MG63 (cell line): ENCODE measurements at regions not wholly inside any gene's neighbourhood (a gene's known extent, or its start where the extent isn't known, plus 50 kb on each side); places are given as distances from the start of the nearest gene placed in this dataset.

Experiments
- DNase-seq: peaks from one replicate; pipeline ENCODE4 v3.0.0-alpha.2; 2020
- H3K27me3 ChIP-seq: fragments of 250-450 bp; sonication (Bioruptor Pico); 2 replicates; pipeline ENCODE4 v1.5.1; 2020; ENCODE audit warnings: mild to moderate bottlenecking, moderate library complexity
- H3K36me3 ChIP-seq: fragments of 250-450 bp; sonication (Bioruptor Pico); 2 replicates; pipeline ENCODE4 v1.5.1; 2020; ENCODE audit warnings: mild to moderate bottlenecking, moderate library complexity
- H3K4me3 ChIP-seq: fragments of 250-450 bp; sonication (Bioruptor Pico); 2 replicates; pipeline ENCODE4 v1.5.1; 2020; ENCODE audit warnings: mild to moderate bottlenecking, moderate library complexity
- H3K9me3 ChIP-seq: fragments of 250-450 bp; sonication (Bioruptor Pico); 2 replicates; pipeline ENCODE4 v1.5.1; 2020; ENCODE audit warnings: mild to moderate bottlenecking, moderate library complexity

DNA sequence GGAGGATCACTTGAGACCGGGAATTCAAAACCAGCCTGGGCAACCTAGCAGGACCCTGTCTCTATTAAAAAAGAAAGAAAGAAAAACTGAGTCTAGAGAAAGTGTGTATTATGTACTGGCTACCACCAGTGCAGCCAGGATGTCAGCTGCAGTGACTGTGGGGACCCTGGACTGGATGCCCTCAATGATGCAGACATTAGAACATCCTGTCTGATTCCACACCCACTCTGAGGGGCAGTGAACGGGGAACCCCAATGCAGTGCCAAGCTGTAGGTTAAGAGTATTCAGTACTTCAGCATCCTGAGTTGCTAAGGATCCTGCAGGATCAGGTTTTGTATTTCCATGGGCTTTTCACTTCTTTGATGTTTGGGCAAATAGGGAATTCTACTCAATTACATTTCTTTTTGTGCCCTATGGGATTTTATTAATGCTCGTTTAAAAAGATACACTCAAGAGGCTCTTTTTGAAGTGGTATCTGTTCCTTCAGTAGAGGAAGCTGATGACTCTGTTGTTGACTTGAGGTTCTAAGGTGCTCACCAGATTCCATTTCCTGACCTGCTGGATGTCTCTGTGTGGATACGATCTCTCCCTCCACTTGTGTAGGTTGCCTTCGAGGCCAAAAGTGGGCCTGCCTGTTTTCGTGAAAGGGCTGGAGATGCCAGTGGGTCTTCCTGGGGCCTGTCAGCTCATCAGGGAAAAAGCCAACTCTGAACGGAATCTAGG is 85.9 kb upstream of the CLCN4 start:
- Histone ChIP-seq H3K36me3 (no peaks in the 10 kb centered on the region), H3K27me3 (no peaks in the 10 kb centered on the region), H3K4me3 (no peak overlapping the region), H3K9me3 (no peaks in the 10 kb centered on the region)
- no peak for DNase-seq

DNA sequence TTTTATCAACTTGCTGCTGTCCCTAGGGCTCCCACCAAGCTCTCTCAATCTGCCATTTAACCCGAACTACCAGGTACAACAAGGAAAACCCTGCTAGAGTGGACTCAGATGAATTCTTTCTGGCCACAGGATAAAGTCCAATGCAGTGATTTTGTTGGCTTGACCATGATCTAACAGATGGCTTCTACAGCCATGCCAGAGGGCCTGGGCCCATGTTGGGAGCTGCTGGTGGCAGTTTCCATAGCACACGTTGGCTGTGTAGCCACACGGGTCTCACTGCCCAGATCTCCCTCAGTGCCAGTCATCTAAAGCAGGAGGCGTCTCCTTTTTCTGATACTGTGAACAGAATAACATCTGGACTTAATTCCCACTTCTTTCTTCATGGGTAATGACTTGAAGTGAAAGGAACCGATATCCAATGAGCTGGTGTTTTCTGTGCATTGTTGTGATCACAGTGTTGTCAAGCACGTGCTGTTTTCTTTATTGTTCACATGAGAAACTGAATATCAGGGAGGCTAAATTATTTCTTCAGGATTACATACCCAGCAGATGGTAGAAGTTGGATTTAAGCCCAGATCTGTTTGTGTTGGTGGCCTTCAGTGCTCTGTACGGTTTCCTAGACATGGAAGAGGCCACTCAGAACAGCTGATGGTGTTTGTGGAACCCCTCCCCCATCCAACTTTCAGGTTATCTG is 85.2 kb upstream of the CLCN4 start:
- no peak overlapping the region for H3K4me3 ChIP-seq
- H3K36me3 ChIP-seq = no peaks in the 10 kb centered on the region
- H3K9me3 ChIP-seq = no peaks in the 10 kb centered on the region
- H3K27me3 ChIP-seq = no peaks in the 10 kb centered on the region
- no peak for DNase-seq

DNA sequence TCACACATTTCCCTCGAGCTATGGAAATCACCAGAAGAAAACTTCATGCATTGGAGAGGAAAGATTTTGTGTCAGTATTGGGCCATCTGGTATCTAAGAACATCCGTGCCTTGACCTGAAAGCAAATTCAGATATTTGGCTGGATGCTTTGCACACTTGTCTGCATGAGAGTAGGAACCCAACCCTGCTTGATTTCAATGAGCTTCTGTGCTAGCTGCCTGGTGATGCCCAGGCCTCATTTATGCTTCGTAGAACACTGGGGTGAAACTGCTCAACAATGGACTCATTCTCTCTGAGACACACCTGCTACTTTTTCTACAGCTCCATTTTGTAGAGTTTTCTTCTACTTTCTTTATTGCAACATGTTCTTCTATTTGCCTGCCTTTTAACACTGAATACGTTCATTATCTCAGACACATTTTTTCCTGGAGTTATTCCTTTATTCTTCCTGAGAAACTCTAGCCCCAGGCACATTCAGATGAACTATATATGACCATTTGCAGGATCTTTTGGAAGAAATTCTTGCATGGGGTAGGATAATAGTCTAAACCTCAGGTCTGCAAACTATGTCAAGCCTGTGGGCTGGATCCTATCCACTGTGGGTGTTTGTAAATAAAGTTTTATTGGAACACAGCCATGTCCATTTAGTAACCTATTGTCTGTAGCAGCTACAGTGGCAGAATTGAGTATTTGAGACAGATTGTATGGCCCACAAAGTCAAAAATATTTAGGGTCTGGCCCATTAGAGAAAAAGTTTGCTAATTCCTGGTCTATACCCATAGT is 83.8 kb upstream of the CLCN4 start:
- Histone ChIP-seq H3K36me3 (no peaks in the 10 kb centered on the region), H3K4me3 (no peak overlapping the region), H3K9me3 (no peaks in the 10 kb centered on the region), H3K27me3 (no peaks in the 10 kb centered on the region)
- DNase-seq = no peak

DNA sequence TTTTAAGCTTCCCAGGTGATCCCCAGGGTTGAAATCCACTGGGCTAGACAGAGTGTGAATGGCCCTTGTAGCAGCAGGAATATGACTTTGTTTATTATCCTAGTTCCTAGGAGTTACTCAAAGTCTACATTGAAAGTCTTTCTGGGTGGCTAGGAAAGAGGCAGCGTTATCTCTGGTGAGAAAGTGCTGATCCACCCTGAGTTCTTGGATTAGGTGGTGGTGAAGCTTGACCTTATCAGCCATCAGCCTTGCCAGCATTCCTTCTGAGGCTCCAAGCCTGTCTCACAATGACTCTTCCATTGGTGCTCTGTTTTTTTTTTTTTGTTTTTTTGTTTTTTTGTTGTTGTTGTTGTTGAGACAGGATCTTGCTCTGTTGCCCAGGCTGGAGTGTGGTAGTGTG is 83.1 kb upstream of the CLCN4 start:
- Histone ChIP-seq H3K36me3 (no peaks in the 10 kb centered on the region), H3K4me3 (no peak overlapping the region), H3K27me3 (no peaks in the 10 kb centered on the region), H3K9me3 (no peaks in the 10 kb centered on the region)
- DNase-seq = no peak

DNA sequence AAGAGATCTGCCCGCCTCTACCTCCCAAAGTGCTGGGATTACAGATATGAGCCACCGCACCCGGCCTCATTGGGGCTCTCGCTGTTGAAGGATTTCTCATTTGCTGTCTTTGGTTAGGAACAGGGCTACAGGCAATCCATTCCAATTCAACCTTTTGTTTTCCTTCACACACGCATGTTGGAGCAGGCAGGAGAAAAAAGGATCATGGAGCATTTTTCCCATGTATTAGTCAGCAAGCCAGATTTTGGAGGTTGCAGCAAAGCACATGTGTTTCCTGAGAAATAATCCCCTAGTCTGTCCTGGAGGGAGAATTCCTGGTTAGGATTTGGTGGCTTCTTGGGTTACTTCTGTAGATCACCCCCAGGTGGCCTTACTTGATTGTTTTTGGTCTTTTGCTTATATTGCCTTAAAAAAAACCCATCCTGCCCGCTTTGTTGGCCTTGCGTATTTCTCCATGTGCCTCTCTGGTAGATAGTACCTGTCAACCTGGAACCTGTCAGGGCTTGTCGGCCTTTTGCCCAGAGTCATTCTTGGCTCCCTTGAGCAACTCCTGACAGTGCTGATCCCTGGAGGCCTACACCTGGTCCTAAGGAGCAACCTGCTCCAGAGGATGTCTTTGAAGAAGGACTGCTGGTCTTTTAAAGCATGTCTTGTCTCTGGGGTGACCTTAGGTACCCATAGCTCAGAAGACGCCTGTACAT is 82.4 kb upstream of the CLCN4 start:
- Histone ChIP-seq H3K36me3 (no peaks in the 10 kb centered on the region), H3K27me3 (no peaks in the 10 kb centered on the region), H3K9me3 (no peaks in the 10 kb centered on the region), H3K4me3 (no peak overlapping the region)
- DNase-seq = no peak

DNA sequence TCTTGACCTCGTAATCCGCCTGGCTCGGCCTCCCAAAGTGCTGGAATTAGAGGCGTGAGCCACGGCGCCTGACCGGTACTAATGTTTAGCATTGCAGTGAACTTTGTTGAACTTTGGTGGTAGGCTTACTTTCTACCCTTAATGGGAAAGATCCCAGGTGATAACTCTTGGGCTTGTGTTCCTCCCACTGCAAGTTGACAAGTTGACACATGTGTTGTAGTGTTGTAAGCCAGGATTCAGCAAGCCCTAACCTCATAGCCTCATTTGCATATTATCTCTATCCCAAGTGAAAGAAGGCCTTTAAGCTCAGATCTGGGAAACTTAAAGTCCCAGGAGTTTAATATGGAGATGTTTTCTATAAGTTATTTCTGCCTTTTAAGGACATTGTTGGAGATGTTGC is 80.0 kb upstream of the CLCN4 start:
- Histone ChIP-seq H3K27me3 (no peaks in the 10 kb centered on the region), H3K4me3 (no peak overlapping the region), H3K9me3 (no peaks in the 10 kb centered on the region), H3K36me3 (no peaks in the 10 kb centered on the region)
- DNase-seq = no peak

DNA sequence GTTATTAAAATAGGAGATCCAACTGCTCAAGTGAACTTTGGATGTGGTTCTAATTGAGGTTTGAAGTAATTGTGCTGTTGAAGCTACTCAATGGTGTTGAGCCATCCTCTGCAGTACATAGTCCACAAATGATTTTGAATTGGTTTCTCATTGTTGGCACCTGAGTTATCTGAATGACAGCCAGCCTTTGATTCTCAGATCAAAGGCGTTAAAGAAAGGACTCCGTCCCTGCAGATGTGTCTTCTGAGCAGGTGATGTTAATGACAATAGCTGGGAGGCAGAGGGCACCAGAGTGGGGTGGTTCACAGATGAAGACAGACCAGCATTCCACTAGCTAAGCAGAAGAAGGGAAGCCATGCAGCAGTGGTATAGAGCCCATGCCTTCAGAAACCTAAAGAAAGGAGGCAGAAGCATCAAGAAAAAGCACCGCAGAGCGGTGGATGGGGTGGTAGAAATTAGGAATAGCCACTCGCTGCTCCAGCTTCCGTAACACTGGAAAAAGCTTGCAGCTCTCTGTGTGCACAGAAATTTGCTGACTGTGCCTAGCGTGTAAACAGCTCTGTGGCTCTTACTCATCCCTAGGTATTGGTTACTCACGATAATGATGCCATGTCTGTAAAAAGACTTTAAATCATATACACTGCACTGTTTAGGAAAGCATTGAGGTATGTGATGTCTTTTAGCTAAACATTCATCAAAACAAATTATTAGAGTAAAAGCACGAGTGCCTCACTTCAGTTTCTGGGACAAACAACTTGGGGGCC is 79.2 kb upstream of the CLCN4 start:
- Histone ChIP-seq H3K27me3 (no peaks in the 10 kb centered on the region), H3K9me3 (no peaks in the 10 kb centered on the region), H3K4me3 (no peak overlapping the region), H3K36me3 (no peaks in the 10 kb centered on the region)
- peak; percentile 7 for DNase-seq

DNA sequence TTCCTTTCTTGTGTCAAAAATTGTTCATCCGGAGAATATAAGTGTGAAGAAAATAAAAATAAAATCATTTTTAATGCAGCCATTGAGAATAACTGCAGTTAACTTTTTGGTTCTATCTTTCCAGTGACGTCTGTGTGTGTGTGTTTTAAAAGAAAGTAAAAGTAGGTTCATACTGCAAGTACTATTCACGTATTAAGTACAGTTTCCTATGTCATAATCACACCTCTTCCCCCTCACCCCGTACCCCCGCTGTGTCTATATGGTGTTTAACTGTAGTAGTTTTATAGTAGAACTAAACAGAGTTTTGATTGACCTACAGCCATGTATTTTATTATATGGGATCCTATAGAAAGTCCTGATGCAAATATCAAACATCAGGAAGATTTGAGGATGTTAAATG is 78.5 kb upstream of the CLCN4 start:
- Histone ChIP-seq H3K4me3 (no peak overlapping the region), H3K36me3 (no peaks in the 10 kb centered on the region), H3K27me3 (no peaks in the 10 kb centered on the region), H3K9me3 (no peaks in the 10 kb centered on the region)
- DNase-seq = no peak

DNA sequence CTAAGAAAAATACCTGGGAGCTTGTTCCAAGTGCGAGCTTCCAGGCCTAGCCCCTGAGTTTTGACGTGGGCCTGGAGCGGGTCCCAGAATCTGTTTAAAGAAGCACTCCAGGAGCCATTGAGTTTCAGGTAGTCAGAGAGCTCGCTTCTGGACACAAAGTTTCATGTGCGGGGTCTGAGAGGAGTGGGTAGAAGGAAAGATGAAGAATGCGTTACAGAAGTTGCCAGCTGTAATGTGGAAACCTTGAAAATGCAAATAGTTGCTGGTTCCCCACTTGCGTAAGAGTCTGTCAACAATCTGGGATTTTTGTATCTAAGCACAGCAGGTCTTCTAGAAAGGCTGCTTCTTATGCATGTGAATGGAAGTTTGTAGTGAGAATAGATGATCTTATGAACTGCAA is 77.5 kb upstream of the CLCN4 start:
- Histone ChIP-seq H3K27me3 (no peaks in the 10 kb centered on the region), H3K4me3 (no peak overlapping the region), H3K36me3 (no peaks in the 10 kb centered on the region), H3K9me3 (no peaks in the 10 kb centered on the region)
- no peak for DNase-seq

DNA sequence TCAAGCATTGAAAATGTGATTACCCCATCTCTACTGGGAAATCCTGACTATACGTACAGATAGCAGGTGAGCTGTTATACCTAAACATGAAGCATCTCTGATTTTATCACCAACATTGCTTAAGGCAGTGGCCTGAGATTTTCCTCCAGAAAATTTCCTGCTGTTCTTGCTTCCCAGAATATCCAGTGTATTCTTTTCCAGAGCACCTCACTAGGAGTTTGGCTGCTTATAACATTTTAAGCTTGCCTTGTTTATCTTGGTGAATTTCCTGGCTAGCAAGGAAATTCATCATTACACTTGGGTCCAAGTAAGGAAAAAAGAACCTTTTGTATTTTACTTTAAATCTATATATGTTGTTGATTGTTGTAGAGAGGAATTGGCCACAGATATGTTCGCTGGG is 73.0 kb upstream of the CLCN4 start:
- no peaks in the 10 kb centered on the region for H3K9me3 ChIP-seq
- H3K4me3 ChIP-seq = no peak overlapping the region
- H3K27me3 ChIP-seq = no peaks in the 10 kb centered on the region
- H3K36me3 ChIP-seq = no peaks in the 10 kb centered on the region
- DNase-seq = no peak

DNA sequence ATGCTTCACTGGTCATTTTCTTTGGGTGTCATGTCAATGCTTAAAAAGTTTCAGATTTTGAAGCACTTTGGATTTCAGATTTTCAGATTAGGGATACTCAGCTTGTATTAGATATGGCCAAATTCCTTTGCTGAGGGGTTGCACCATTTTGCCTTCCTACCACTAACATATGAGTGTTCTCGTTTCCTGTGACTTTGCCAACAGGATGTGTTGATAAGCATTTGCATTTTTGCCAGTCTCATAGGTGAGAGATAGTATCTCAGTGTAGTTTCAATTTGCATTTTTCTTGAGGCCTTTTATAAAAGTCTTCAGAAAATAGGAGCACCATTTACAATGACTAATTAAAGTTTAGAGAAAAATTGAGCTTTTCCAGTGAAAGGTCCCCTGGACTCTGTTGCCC is 71.6 kb upstream of the CLCN4 start:
- H3K4me3 ChIP-seq = no peak overlapping the region
- no peaks in the 10 kb centered on the region for H3K9me3 ChIP-seq
- no peaks in the 10 kb centered on the region; the same call in 1 of the 2 replicates for H3K36me3 ChIP-seq
- DNase-seq = no peak
- H3K27me3 ChIP-seq = no peaks in the 10 kb centered on the region

DNA sequence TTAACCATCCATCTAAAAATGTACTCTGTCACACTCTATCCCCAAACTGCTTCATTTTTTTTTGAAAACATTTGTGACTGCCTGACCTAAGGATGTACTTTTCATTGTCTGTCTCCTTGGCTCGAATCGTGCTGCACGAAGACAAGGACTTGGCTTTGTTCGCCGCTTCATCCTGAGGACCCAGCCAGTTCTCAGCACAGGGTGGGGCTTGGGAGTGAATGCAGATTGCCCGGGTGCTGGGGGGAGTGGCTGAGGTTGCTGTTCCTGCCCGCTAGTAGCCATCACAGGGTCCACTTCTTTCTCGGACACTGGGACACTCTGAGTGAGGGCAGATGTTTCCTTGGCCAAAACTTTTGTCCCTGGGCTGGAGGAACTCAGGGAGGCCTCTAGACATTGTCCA is 70.1 kb upstream of the CLCN4 start:
- Histone ChIP-seq H3K36me3 (no peaks in the 10 kb centered on the region; the same call in 1 of the 2 replicates), H3K4me3 (no peak overlapping the region), H3K27me3 (no peaks in the 10 kb centered on the region), H3K9me3 (no peaks in the 10 kb centered on the region)
- DNase-seq = no peak

DNA sequence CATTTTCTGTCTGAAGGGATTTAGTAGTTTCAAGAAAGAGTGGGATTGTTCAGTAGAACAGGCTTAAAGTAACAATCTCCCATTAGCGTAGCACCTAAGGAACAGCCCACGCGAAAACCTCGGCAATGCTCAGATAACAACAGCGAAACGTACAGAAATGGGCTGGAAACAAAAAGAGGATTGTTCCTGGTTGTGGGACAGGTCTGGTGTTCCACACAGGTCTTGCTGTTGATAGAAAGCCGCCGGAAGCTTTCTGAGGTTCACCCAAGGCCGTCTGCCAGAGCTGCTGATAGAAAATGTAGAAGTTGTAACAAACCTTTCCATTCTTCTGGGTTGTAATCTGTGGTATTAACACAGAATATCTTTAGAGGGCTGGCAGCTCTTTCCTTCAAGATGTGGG is 69.4 kb upstream of the CLCN4 start:
- Histone ChIP-seq H3K27me3 (no peaks in the 10 kb centered on the region), H3K4me3 (no peak overlapping the region), H3K9me3 (no peaks in the 10 kb centered on the region), H3K36me3 (no peaks in the 10 kb centered on the region; the same call in 1 of the 2 replicates)
- no peak for DNase-seq

DNA sequence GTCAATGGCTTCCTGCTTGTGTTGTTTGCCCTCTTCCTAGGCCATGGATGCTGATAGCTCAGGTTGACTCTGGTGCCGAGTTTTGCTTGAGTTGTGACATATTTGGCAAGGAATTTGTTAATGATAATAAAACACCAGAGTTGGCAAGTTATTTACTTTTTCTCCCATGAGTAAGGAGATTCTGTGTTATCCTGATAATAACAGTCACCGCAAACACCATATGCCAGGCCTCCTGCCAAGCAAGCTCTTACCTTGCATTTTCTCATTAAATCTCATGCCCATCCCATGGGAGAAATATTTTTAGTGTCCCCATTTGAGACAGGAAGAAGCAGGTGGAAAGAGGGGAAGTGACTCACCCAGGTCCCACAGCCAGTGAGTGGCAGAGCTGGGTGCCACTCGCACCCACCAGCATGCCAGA is 67.4 kb upstream of the CLCN4 start:
- no peak overlapping the region for H3K4me3 ChIP-seq
- H3K36me3 ChIP-seq = no peaks in the 10 kb centered on the region; the same call in 1 of the 2 replicates
- DNase-seq = peak; percentile 49
- H3K27me3 ChIP-seq = no peaks in the 10 kb centered on the region
- no peaks in the 10 kb centered on the region for H3K9me3 ChIP-seq

DNA sequence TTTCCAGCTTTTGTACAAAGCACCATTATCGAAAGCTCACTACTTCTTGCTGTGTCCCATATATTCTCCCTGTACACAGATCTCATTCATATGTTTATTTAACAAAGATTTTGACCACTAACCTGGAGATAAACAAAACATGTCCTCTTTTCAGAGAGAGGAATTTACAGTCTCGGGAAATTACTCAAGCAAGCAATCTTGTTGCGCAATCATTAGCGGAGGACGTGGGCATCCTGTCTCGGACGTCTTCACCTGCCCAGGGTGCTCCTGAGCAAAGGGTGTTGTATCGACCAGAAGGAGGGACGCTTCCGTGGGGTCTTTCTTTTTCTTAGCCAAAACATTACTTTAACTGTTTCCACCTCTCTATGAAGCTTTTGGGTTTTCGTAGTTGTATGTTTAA is 66.5 kb upstream of the CLCN4 start:
- H3K27me3 ChIP-seq = no peaks in the 10 kb centered on the region
- H3K36me3 ChIP-seq = no peaks in the 10 kb centered on the region; the same call in 1 of the 2 replicates
- DNase-seq = no peak
- no peak overlapping the region for H3K4me3 ChIP-seq
- H3K9me3 ChIP-seq = no peaks in the 10 kb centered on the region

DNA sequence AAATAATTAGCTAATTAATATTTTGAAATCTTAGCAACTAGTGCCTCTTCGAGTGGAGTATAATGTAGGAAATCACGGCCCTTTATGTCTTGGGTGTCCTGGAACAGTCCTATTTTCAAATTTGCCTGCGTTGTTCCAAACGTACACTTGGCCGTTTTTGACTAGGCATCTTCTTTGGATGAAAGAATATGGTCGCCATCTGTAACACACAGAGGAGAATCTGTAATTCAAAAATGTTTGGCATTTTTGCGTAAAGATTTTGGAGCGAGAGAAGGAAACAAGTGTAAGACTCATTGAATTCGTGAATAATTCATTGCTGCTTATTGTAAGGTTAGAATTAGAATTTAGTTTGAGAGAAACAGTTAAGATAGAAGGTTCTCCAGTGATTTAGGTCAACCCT is 61.5 kb upstream of the CLCN4 start:
- no peak for DNase-seq
- H3K36me3 ChIP-seq = no peaks in the 10 kb centered on the region; the same call in 1 of the 2 replicates
- H3K9me3 ChIP-seq = no peaks in the 10 kb centered on the region
- H3K27me3 ChIP-seq = no peaks in the 10 kb centered on the region
- H3K4me3 ChIP-seq = no peak overlapping the region
